ENCODE measurements at regions not wholly inside any gene's neighbourhood (a gene's known extent, or its start where the extent isn't known, plus 50 kb on each side); places are given as distances from the start of the nearest gene placed in this dataset.

GRCh38 chr2:16404551-16405300, 260.9 kb downstream of the CYRIA start:
- TF ChIP-seq POLR2A (IDR thresholded peaks at IDR 0.05; ENCODE audit: control extremely low read depth in 1 of 2, low read depth in 2 of 2, low read length in 2 of 2), result no peak
- TF ChIP-seq CTCF (IDR thresholded peaks at IDR 0.05; ENCODE audit: control extremely low read depth in 1 of 3, insufficient read depth in 1 of 3, low read depth in 1 of 3, low read length in 3 of 3), result no peak
- no peak for TF ChIP-seq TAF7 (optimal IDR thresholded peaks at IDR 0.05; ENCODE audit: borderline replicate concordance, low read depth, low read length)
- TF ChIP-seq JUND (IDR thresholded peaks at IDR 0.05; ENCODE audit: low read length), result no peak
- no peak for TF ChIP-seq CHD1 (IDR thresholded peaks at IDR 0.05; ENCODE audit: low read depth, low read length)
- no peak for TF ChIP-seq ATF2 (IDR thresholded peaks at IDR 0.05; ENCODE audit: low read length)
- no peak for TF ChIP-seq EZH2 (IDR thresholded peaks at IDR 0.05; ENCODE audit: low read depth, low read length, severe bottlenecking)
- TF ChIP-seq JUN (IDR thresholded peaks at IDR 0.05; ENCODE audit: low read depth, low read length), result no peak
- TF ChIP-seq SP1 (IDR thresholded peaks at IDR 0.05; ENCODE audit: low read depth, low read length), result no peak
- no peak for TF ChIP-seq CREB1 (IDR thresholded peaks at IDR 0.05)

Measured in H1 (cell line).